Gastrocnemius medialis (tissue), 4 donors: ENCODE measurements at regions not wholly inside any gene's neighbourhood (a gene's known extent, or its start where the extent isn't known, plus 50 kb on each side); places are given as distances from the start of the nearest gene placed in this dataset.
"Not testable (repeated sequence)": the region's sequence is repeated elsewhere in the genome, so short reads cannot be mapped to it uniquely, and the experiment has no call there.

Experiments used
- POLR2A ChIP-seq, 2 donors: fragments of 450-650 bp; IDR thresholded peaks; one replicate each; pipeline ENCODE4 v1.6.1; 2017; ENCODE audit warnings: antibody characterized with exemption in 2 of 2, mild to moderate bottlenecking in 2 of 2, moderate library complexity in 2 of 2
- TF ChIP-seq, protein P1 (sequence below), 5 experiments: fragments of 450-650 bp in 3 of 5; fragments of 200-600 bp in 2 of 5; sonication (generic) in 2 of 5; IDR thresholded peaks in 4 of 5; conservative IDR thresholded peaks in 1 of 5; 1 replicate in 4 of 5; 2 replicates in 1 of 5; pipeline ENCODE4 v1.5.1; 2016 to 2019; ENCODE audit warnings: antibody characterized with exemption in 5 of 5, mild to moderate bottlenecking in 3 of 5, moderate library complexity in 3 of 5

DNA sequence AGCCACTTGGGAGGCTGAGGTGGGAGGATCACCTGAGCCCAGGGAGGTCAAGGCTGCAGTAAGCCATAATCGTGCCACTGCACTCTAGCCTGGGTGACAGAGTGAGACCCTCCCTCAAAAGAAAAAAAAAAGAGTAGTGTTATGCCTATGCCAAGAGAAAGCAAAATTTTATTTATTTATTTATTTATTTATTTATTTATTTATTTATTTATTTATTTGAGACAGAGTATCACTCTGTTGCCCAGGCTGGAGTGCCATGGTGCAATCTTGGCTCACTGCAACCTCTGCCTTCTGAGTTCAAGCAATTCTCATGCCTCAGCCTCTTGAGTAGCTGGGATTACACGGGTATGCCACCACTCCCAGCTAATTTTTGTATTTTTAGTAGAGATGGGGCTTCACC lies 72.6 kb upstream of the RAPGEF2 start:
- TF ChIP-seq, protein P1, sequence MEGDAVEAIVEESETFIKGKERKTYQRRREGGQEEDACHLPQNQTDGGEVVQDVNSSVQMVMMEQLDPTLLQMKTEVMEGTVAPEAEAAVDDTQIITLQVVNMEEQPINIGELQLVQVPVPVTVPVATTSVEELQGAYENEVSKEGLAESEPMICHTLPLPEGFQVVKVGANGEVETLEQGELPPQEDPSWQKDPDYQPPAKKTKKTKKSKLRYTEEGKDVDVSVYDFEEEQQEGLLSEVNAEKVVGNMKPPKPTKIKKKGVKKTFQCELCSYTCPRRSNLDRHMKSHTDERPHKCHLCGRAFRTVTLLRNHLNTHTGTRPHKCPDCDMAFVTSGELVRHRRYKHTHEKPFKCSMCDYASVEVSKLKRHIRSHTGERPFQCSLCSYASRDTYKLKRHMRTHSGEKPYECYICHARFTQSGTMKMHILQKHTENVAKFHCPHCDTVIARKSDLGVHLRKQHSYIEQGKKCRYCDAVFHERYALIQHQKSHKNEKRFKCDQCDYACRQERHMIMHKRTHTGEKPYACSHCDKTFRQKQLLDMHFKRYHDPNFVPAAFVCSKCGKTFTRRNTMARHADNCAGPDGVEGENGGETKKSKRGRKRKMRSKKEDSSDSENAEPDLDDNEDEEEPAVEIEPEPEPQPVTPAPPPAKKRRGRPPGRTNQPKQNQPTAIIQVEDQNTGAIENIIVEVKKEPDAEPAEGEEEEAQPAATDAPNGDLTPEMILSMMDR (IDR thresholded peaks at IDR 0.05 in 4 of 5, conservative IDR thresholded peaks at IDR 0.05 in 1 of 5): not testable (repeated sequence)
- not testable (repeated sequence) for TF ChIP-seq POLR2A (IDR thresholded peaks at IDR 0.05)
